ENCODE measurements at regions not wholly inside any gene's neighbourhood (a gene's known extent, or its start where the extent isn't known, plus 50 kb on each side); places are given as distances from the start of the nearest gene placed in this dataset.

DNA sequence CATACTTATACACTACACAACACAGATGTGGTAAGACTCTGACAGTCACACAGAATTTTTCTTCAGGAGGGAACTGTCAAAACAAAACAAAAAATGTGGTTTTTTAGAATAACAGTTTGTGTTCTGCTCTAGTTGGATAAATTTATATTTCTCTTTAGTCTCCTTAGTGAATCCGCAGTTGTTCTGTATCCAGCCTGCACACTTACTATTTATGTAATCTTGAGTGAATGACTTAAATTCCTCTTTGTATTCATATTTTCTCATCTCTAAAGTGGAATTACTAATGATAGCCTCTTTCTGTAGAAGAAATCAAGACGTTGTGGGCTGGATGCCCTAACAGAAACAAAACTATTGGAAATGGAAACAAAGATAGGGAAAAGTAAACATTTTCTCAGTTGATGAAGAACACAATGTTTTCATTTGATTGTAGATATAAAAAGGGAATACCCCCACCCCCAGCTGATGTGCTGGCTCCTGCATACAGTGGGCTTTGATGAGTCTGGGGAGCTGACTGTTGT lies 375.2 kb downstream of the TRIB2 start:
- no peak for FAIRE-seq
- DNase-seq (ENCODE audit: insufficient read length, low spot score): no peak
- no peak for TF ChIP-seq POLR2A (IDR thresholded peaks at IDR 0.05; ENCODE audit: low read depth, low read length)

DNA sequence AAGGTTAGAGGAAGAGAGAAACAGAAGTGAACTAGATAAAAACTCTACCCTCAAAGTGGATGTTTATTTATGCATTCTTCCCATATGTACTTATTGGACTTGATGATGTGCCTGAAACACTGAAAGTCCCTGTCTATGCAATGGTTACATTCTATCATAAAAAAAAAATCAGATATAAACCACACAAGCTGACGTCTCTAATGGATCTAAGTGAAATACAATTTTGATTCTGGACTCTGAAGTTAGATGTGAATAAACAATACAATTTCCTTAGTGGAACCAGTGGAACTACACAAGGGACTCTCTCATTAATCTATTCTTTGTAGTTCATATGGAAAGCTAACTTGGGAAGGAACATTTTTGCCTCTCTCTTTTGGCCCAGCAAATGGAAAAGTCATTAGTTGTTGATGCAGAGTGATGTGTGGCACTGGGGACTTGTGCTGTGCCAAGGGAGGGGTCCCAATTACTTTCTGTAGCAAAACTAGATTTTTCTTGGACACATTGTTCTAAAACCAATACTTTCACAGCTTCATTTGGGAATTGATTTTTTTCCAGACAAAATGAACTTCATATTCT lies 376.8 kb downstream of the TRIB2 start:
- FAIRE-seq (no peak), DNase-seq (ENCODE audit: insufficient read length, low spot score) (no peak)
- no peak for TF ChIP-seq POLR2A (IDR thresholded peaks at IDR 0.05; ENCODE audit: low read depth, low read length)

DNA sequence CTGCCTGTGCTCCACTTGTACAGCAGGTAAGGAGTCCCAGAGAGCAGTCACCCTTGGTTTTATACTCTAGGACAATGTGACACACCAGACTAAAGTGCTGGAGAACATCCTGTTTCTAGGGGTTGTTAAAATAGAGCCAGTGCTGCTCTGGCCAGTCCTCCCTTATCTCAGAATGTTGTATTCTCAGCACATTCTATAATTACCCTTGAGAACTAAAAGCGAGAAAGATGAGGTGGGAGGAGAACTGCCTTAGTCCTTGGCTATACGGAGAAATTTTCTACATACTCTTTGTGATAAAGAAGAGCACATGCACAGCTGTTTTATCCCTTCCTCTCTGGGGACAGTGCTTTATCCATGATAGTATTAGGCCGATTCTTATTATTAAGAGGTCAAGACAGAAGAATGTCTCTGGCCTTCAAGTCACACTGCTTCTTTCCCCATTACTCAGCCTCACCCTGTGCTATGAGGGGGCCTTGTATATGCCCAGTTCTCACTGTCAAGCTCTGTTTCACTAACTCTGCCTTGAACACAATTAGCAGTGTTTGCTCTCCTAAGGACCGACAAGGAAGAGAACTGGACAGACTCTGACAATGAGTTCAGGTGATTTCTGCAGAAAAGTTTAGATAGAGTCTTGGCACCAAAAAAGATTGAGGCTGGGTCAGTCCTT lies 385.8 kb downstream of the TRIB2 start:
- no peak for TF ChIP-seq POLR2A (IDR thresholded peaks at IDR 0.05; ENCODE audit: low read depth, low read length)
- FAIRE-seq (no peak), DNase-seq (ENCODE audit: insufficient read length, low spot score) (no peak)

DNA sequence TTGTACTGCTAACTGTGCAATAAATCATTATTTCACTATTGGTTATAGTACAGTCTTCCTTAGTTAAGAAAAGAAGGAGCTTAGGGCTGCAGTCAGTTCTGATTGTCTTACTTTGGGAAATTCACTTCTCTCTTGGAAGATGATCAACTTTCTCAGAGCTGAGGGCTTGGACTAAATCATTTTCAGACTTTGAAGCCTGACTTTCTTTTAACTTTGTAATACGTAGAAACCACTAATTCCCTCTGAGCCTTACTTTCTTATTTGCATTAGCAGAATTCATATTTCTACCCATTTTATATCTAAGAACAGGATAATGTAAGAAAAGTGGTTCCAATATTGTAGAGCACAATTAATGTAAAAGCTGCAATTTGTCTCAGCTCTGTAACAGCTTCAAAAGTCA lies 386.4 kb downstream of the TRIB2 start:
- no peak for FAIRE-seq
- no peak for TF ChIP-seq POLR2A (IDR thresholded peaks at IDR 0.05; ENCODE audit: low read depth, low read length)
- no peak for DNase-seq (ENCODE audit: insufficient read length, low spot score)

DNA sequence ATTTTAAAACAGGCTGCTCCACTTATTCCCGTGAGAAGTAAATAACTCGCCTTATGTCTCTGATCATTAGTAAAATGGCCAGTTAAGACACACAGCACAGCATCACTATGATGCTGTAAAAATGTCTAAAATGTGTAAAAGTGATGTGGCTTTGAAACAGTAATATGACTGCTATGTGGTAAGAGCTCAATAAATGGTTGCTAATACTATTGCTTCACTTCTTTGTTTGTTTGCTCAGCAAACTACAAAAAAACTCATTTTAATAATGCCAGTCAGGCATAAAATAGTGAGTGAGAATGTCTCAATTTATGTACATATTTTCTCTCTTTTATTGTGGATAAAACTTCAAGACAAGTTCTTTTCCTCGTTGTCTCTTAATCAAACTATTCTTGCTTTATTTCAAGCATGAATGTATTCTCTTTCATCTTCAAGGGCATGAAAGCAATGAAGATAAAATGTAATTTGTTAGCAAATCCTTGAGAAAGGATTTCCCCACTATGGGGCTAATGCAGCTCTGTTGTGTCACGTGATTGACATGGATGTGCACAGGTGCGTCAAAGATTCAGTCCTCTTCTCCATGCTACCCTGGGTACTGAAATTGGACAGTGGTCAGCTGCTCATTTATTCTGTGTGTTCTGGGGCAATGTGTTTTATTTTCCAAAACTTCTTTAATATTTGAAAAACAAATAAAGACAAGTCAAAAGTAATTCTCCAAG lies 387.2 kb downstream of the TRIB2 start:
- FAIRE-seq (no peak), DNase-seq (ENCODE audit: insufficient read length, low spot score) (no peak)
- TF ChIP-seq POLR2A (IDR thresholded peaks at IDR 0.05; ENCODE audit: low read depth, low read length): no peak

DNA sequence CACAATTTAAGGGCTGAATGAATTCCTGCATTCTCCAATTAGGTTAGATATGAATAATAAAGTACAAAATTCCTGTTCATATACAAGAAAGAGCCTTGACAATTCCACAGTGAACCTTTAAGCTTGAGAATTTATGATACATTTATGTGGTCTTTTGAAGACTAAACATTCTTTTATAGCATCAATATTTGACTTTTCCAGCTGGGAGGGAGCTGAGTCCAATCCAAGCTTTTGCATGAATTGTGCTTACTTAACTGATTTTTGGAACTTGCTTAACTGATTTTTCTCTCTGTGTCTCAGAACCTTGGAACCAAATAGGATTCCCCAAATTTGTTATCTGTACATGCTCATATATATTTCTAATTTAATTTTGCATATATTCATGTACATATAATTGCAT lies 388.0 kb downstream of the TRIB2 start:
- no peak for FAIRE-seq
- no peak for DNase-seq (ENCODE audit: insufficient read length, low spot score)
- TF ChIP-seq POLR2A (IDR thresholded peaks at IDR 0.05; ENCODE audit: low read depth, low read length): no peak

DNA sequence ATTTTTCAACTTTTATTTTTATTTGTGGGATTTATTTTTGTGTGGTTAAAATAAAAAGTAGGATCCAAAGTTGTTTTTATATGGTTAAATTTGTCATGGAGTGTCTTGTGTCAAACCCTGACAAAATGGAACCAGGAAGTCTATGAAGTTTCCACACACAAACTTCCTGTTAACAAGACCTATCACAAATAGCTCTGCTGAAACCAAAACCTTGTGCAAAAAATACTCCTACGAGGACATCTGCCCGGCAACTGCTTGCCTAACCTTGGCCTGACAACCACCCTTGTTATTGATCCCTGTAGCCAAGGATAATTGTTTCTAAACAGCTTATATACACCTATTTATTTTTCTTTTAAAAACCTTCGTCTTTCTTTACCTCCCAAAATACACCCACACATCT lies 389.6 kb downstream of the TRIB2 start:
- no peak for FAIRE-seq
- no peak for TF ChIP-seq POLR2A (IDR thresholded peaks at IDR 0.05; ENCODE audit: low read depth, low read length)
- DNase-seq (ENCODE audit: insufficient read length, low spot score): no peak

DNA sequence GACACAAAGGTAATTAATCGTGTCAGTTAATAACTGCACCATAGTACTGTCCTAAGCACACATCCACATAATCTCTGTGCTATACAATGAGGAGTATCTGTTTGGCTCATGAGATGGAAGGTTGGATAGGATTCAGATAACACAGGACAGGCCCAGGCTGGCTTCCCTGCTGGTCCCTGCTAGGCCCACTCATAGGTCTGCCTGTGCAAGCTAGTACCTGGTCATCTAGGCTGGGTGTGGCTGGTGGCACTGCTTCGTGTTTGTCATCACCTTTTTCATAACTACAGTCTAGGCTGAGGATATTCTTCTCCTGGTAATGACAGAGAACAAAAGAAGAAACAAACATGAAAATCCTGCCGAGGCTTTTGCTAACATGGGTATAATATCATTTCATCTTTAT lies 392.8 kb downstream of the TRIB2 start:
- TF ChIP-seq POLR2A (IDR thresholded peaks at IDR 0.05; ENCODE audit: low read depth, low read length): no peak
- no peak for FAIRE-seq

DNA sequence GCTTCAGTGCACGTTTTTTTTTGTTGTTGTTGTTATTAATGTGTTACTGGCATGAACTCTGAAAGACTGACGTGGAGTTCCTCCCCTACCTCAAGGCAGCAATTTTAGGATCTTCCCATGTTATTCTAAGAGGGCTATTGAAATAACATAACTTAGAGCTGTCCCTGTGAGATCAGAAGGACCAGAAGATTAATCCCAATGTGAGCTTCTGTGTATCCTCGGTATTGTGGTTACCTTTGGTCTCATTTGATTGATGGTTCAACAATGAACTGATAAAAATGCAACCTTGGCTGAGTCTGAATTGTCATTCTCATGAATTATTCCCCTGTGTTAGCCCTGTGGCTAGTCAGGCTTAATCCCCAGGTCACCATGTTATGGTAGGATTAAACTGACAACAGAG lies 394.1 kb downstream of the TRIB2 start:
- TF ChIP-seq POLR2A (IDR thresholded peaks at IDR 0.05; ENCODE audit: low read depth, low read length): no peak
- no peak for DNase-seq (ENCODE audit: insufficient read length, low spot score)
- FAIRE-seq: no peak

More for the DNA sequence above, 392.8 kb downstream of the TRIB2 start:
- DNase-seq (ENCODE audit: insufficient read length, low spot score): no peak

DNA sequence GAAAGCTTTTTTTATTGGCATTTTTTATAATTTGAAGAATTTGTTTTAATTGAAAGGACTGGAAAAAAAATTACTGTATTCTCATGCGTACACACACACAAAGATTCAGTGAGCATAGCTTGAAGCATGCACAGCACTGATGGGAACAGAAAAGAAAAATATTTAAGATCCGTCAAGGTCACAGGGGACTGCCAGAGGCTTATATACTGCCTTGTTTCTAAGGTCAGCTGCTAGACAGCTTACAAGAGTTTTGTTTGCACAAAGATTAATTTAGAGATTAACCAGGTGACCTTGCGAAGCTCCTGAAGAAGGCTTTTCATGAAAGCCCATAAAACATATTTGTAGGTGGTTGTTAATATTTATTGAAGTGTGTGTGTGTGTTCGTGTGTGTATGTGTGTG lies 396.3 kb downstream of the TRIB2 start:
- no peak for TF ChIP-seq POLR2A (IDR thresholded peaks at IDR 0.05; ENCODE audit: low read depth, low read length)
- DNase-seq (ENCODE audit: insufficient read length, low spot score) (no peak), FAIRE-seq (no peak)

DNA sequence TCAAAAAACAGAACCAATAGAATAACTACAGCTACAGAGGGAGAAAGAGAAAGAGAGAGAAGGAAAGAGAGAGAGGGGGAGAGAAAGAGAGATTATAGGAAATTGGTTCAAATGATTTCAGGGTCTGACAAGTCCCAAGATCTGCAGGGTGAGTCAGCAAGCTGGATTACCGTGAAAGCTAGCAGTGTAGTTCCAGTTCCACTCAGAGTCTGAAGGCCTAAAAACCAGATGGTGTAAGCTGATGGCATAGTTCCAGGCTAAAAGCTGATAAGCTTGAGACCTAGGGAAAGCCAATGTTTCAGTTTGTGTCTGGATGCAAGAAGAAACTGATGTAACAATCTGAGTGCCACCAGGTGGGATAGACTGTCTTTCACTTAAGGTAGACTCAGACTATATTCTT lies 397.7 kb downstream of the TRIB2 start:
- TF ChIP-seq POLR2A (IDR thresholded peaks at IDR 0.05; ENCODE audit: low read depth, low read length): no peak
- FAIRE-seq (no peak), DNase-seq (ENCODE audit: insufficient read length, low spot score) (no peak)

DNA sequence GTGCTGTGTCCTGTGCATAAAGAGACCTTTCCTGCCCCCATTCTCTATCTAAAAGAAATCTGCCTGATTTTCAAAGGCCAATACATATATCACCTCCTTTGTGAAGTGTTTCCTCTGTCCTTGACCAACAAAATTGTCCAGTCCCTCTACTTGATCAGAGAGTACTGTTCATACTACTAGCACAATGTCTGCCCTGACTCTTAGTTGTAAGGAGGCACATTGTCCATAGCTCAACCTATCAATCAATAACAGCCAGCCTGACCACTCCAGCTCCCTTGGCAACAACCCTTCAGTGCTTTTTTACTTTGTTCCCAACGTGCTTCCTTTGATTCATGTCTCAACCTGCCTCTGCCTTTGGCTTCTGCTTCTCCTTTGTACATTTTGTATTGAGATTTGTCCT lies 398.9 kb downstream of the TRIB2 start:
- TF ChIP-seq POLR2A (IDR thresholded peaks at IDR 0.05; ENCODE audit: low read depth, low read length): no peak
- FAIRE-seq (no peak), DNase-seq (ENCODE audit: insufficient read length, low spot score) (no peak)

DNA sequence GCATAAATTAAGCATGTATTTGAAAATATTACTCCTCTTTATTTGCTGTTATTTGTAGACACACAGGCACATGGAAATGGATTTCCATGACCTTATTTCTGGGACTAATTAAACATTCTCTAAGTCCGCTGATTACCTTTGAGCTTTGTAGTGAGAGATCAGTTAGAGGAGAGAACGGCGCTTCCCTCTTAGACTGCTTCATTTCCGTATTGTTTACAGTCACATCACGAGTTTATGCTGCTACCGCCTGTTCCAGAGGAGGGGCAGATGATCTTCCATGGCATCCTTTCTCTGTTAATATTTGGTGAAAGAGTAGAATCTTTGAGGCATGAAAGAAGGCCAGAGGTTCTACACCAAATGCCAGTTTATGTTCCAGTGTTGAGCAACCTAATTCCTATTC lies 404.4 kb downstream of the TRIB2 start:
- no peak for FAIRE-seq
- DNase-seq (ENCODE audit: insufficient read length, low spot score): no peak
- no peak for TF ChIP-seq POLR2A (IDR thresholded peaks at IDR 0.05; ENCODE audit: low read depth, low read length)

DNA sequence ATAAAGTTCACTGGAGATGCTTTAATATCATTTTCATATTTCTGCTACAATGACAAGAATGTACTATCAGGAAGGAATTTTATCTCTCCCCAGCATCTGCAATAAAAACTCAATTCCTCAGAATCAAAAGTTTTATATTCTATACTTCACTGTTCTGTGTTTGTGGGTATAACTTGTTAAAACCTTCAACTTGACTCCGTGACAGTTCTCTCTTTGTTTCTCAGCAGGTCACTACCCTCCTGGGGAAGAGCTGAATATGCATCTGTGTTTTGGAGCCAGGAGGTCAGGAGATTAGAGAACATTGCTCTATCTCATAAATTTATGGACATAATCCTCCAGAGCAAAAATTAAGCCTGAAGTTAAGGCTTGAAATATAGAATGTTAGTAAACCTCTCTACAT lies 411.4 kb downstream of the TRIB2 start:
- TF ChIP-seq POLR2A (IDR thresholded peaks at IDR 0.05; ENCODE audit: low read depth, low read length): no peak
- no peak for FAIRE-seq
- no peak for DNase-seq (ENCODE audit: insufficient read length, low spot score)

DNA sequence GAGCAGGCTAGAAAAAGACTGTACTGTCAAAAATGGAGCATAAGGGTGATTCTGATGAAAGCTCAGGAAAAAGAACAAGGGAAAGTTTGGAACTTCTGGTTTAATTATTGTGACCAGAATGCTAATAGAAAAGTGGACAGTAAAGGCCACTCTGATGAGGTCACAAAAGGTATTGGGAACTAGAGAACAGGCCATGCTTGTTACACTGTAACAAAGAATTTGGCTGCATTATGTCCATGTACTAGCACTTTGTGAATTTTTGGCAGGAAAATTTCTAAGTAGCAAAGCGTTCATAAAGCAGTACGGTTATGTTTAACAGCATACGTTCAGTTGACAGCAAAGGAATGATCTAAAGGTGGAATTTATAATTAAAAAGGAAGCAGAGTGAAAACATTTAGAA lies 418.6 kb downstream of the TRIB2 start:
- no peak for DNase-seq (ENCODE audit: insufficient read length, low spot score)
- no peak for TF ChIP-seq POLR2A (IDR thresholded peaks at IDR 0.05; ENCODE audit: low read depth, low read length)
- no peak for FAIRE-seq
